ENCODE measurements at regions not wholly inside any gene's neighbourhood (a gene's known extent, or its start where the extent isn't known, plus 50 kb on each side); places are given as distances from the start of the nearest gene placed in this dataset.

DNA sequence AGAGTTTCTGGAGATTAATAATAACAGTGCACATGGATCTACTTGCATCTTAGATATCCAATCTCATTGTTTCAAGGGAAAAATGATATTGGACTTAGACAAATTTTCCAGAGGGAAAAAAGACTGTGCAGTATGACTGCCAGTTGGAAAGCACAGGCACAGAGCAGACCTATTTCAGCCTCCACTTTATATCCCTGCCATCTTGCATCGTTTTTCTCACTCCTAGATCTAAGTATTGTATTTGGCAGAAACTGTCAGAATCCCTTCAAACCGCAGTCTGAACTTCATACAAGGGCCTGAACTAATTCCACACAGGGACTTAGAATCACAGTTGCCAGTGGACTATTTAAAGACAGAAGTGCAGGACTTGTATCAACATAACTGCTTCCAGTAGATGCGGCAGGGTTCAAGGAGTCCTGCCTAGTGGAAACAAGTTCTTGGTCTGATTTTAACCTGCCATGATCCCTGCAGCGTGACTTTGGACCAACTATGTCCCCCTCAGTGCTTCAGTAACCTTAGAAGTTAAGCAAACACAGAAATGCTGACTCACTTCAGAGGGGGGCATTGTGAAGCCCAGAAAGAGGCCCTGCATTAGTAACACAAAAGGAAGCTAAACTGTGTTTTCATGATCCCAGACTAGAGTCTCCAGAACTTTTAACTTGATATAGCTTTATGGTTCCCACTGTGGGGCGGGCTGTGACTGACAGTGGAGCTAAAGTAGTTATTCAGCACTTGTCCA, 95.7 kb upstream of the PALS2 start:
- no peak for ATAC-seq

DNA sequence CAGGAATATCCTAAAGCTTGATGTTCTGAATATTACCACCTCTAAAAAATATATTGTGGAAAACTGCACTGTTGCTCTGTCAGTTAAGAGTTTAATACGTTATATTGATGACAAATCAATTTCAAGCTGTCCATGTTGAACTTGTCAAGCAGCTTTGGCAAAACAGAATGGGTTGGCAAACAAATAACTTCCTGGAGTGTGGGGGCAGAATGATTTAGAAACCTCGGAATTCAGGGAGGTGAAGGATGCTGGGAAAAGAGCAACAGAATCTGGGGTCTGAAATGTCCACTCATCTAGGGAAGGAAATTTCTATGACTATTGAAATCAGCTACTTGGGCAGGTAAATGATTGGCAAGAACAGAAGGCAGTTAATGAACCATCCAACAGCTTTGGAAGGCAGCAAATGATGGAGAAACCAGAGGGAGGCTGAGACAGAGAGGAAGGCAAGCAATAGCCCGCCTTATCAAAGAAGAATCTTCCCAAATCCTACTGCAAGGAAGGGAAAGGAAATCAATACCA, 95.1 kb upstream of the PALS2 start:
- ATAC-seq, result no peak

DNA sequence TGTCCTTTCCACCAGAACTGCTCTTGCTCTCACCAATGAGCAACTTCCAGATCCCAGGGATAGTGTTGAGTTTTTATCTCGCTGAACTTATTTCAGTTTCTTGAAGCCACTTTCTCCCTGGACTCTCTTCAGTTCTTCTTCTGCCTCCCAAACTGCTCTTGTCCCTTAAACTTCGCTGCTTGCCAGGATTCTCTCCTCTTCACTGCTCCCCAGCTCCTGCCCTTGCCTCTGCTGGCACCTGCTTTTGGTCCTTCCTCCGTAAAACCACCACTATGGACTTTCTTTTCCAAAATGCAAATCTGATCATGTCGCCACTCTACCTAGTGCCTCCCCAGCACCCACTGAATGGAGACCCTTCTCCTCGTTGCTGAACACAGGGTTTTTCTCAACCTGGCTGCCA, 92.8 kb upstream of the PALS2 start:
- ATAC-seq, result no peak

DNA sequence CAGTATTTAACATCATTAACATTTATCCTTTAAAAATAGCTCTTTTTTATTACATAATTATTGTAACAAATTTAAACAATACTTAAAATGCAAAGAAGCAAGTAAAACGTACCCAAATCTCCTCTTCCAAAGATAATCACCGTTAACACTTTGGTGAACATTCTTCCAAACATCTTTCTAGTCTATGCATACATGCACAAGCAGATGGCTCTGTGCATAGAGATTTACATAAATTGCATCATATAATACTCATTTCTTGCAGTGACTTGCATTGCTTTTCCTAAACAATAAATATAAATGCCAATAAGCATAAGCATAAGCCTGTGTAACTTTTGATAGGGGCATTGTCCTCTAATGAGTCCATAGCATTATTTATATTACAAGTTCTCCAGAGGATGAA, 89.4 kb upstream of the PALS2 start:
- no peak for ATAC-seq

DNA sequence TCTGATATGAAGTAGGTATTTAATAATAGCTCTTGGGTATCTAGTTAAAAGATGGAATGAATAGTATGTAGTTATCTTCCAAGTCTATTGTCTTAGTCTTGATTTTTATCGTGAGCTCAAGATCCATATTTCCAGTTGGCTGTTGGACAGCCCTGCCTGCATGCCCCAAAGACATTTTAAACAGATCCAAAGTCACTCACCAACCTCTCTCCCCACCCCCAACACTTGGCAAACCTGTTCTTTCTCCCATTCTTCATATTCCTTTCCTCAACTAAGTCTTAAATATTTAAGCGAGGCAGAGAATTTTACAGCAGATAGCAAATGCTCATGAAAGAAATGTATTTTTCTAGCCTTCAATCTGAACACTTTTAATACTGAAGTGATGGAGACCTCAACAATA, 80.7 kb upstream of the PALS2 start:
- ATAC-seq, result no peak

DNA sequence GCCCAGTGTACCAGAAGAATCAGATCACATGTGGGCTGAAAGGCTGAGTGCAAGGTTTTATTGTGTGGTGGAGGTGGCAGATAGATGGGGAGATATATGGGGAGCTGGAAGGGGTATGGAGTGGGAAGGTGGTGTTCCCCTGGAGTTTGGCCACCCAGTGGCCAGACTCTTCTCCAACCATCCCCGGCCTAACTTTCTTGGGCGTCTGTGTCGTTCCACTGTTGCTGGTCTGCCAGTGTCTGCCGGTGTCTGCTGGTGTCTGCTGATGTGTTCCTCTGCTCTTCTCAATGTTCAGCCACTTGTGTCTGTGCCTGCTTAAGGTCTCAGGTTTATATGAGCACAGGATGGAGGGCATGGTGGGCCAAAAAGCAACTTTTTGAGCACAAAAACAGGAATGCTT, 78.4 kb upstream of the PALS2 start:
- no peak for ATAC-seq

DNA sequence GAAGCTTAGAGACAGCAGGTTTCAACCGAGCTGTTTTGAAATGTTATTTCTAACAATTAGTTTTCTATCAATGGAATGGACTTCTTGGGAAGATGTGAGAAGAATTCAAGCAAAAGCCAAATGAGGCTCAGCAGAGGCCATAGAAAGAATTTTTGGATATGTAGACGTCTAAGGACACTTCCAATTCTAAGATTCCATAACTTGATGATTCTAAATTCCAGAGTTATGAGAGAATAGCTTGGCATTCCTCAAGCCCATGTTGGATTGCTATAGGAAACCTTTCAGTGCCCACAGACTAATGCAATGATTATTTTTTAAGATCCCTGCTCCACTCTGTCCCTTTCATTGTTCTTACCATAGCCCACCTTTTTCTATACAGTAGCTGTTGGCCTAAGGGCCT, 77.2 kb upstream of the PALS2 start:
- ATAC-seq, result no peak

DNA sequence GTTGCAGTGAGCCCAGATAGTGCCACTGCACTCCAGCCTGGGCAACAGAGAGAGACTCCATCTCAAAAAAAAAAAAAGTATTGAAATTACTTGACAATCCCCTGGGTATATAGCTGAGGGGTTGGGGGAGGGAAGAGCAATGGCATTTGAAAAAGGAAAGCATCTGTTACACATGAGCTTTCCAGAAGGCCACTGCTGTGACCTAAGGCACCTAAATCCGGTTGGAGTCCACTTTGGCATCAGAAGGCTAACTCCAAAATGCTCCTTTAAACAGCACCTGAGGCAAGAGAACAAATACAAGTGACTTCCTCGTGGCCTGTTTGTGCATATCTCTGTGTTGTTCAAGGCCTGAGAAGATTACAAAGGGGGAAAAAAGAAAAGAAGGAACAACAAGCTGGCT, 74.8 kb upstream of the PALS2 start:
- ATAC-seq, result no peak

DNA sequence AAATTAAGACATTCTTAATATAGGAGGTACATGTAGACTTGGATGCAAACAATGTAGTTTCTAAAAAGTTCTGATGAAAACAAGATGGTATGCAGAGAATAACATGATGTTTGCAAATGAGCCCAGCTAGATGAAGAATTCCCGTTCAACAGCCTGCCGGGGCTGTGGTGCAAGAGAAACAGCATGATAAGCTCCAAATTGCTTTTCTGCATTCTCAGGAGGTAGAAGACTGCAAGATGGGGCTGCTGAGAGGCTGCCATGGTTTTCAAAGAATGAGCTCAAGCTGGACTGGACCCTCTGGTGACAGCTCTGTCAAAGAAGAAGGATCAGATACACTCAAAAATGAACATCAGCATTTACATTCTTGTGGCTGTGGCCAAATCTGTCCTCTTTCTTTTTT, 73.4 kb upstream of the PALS2 start:
- ATAC-seq, result no peak

DNA sequence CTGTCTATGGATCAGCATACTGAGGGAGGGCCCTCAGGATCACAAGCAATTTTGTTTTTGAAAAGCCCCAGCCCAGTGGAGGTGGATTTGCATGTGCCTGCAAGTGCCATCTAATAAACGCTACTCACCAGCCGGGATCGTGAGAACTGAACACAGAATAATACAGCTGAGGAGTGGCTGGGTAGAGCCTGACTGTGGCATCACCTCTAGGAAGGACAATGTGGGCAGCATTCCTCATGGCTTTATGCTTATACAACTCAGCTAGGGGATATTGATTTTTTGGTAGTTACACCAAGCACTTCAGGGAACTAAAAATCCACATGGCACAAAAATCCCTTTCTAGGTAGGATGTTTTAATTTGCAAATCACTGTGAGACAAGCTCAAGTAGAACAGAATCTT, 72.7 kb upstream of the PALS2 start:
- no peak for ATAC-seq

DNA sequence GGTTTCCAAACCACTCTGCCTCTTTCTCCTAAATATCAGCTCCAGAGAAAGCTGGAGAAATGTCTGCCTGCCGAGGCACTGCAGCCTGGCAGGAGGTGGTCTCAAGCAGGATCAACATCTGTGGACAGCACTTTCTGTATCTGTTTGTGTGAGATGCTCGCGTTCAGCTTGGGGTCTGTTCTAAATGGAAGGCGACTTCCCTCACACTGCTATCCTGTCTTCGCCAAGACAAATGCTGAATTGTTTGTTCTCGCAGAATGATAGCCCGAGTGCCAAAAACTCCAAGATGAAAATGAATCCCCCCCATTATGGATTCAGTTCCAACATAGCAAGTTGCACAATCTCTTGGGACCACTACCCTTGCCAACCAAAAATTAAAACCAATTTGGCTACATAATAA, 72.2 kb upstream of the PALS2 start:
- no peak for ATAC-seq

DNA sequence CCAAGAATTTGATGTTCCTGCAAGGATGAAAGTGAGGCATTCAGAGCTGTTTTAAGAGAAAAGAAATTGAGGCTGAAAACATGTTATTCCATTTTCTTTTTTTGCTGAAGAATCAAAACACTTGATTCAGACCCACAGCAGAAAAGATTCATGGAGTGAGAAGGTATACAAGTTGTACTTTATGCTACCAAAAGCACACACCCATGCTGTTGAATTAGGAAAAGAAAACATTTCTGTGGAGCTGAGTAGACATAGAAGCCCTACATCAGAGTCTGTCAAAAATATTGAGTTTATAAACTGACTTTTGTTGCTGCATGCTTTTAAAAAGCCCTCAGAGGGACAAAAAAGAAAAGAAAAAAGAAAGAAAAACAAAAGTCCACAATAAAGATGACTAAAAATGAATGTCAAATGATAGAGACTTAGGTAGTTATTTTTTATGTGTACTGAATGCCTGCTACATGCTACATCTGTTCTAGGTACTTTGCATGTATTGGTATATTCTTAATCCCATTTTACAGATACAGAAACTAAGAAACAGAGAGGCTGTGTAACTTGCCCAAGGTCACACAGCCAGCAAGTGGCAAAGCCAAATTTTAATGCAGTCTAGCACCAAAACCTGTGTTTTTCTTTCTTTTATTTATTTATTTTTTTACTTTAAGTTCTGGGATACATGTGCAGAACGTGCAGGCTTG, 71.7 kb upstream of the PALS2 start:
- ATAC-seq, result no peak

DNA sequence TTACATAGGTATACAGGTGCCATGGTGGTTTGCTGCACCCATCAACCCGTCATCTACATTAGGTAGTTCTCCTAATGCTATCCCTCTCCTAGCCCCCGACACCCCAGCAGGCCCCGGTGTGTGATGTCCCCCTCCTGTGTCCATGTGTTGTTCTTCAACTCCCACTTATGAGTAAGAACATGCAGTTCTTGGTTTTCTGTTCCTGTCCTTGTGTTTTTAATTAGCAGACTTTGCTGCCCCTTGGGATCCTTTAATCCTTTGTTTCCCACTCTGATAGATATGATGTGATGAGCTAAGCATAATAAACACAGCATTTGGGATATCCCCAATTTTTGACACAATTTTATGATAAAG, 71.1 kb upstream of the PALS2 start:
- ATAC-seq, result no peak

DNA sequence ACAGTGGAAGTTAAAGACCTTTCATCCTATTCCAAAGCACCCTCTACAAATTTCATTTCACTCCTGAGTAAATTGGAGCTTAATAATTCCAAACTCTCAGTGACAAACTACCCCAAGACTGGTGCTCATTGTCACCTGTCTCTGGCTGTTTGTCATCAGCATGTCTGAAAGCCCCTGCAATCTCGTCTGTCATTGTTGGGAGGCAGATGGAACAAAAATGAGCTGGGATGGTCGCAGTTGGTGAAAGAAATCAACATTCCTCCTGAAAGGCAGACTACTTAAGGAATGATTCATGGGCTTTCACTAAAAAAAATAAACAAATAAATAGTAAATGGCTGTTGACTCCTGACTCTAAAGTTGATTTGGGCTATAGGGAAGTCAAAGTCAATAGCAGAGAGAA, 69.7 kb upstream of the PALS2 start:
- ATAC-seq, result no peak

DNA sequence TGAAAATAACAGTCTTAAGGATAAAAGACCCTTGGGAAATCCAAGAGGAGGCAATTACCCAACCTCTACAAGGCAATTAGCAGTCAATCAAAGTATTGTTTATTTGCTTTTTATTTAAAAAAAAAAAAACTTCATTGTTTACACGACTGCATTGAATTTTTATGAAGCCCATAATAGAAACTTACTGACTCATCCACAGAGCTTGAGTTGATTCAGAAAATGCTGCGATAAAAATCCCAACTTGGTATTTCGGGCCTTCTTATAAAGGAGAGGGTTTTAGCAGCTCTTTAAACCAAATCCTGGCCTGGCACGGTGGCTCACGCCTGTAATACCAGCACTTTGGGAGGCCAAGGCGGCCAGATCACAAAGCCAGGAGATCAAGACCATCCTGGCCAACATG, 69.2 kb upstream of the PALS2 start:
- no peak for ATAC-seq

DNA sequence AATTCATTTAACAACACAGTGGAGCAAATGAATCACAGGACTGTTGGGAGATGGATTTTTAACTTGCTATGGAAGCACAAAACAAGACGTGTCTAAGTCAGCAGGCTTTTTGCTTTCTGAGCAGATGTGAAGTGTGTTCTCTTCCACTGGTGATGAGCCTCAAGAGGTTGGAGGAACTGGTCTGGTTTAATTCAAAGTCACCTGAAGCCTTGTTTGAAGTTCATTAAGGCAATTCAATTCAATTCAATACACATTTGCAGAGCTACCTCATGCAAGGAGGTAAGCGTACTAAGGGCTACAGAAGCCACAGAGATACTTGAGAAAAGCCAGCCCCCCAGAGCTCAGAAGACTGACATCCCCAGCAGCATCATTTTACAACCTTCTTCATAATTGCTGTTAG, 68.4 kb upstream of the PALS2 start:
- no peak for ATAC-seq

DNA sequence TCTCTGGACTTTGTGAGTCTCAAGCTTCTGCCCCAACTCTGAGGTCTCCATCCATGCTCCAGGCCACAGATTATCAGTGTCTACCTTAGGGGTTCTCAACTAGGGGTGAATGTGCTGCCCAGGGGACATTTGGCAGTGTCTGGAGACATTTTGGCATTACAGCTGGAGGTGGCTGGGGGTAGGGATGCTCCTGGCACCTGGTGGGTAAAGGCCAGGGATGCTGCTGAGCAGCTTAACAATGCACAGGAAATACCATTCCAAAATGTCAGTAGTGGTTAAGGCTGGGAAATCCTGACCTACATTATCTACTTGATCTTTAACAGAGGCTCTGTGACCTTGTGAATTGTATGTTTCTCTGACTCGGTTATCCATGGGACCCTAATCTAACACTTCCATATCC, 67.3 kb upstream of the PALS2 start:
- ATAC-seq, result no peak

DNA sequence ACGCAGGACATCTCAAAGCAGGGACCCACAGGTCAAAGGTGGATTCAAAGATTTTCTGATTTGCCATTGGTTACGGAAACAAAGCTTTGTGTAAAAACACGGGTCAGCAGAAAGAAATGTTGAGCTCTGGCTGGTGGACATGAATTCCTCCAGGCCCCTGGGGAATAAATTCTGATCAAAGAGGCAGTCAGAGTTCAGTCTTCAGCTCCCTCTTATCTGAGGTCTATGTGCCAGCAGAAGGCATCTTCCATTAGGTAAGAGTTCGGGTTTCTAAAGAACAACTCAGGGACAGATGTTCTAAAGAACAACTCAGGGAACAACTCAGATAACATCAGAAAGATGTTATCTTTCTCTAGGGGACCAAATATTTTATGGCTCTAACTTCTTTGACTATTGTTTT, 64.9 kb upstream of the PALS2 start:
- no peak for ATAC-seq

DNA sequence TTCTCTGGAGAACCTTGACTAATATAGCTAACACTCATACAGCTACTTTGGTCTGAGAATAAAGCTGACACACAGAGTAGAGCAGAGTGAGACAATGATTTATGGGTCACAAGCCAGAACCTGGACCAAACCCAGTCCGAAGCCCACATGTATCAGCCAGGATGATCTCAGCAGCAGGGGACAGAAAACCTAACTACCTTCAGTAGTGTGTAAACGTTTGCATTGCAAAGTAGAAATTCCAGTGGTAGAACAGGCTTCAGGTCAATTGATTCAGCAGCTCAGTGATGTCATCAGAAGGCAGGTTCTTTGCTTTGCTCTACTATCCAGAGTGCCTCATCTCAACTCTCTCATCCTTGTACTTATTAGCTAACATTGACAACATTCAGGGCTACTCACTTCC, 62.5 kb upstream of the PALS2 start:
- ATAC-seq, result no peak

DNA sequence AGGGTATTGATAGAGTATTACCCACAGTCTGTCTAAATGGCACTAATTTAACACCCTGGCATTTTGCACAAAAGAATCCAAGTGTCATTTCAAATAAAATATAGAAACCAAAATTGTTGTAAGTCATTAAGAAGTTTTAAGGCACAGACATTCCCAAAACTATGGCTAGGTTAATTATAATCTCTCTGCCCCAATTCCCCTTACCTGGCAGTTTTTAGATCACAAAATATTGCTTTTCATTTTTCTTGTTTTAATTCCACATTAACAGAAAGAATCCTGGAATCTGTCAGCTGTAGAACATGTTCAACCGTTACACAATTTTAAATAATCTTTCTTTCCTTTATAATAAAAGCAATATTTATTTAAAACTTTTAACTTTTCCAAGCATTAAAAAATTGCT, 56.1 kb upstream of the PALS2 start:
- no peak for ATAC-seq

DNA sequence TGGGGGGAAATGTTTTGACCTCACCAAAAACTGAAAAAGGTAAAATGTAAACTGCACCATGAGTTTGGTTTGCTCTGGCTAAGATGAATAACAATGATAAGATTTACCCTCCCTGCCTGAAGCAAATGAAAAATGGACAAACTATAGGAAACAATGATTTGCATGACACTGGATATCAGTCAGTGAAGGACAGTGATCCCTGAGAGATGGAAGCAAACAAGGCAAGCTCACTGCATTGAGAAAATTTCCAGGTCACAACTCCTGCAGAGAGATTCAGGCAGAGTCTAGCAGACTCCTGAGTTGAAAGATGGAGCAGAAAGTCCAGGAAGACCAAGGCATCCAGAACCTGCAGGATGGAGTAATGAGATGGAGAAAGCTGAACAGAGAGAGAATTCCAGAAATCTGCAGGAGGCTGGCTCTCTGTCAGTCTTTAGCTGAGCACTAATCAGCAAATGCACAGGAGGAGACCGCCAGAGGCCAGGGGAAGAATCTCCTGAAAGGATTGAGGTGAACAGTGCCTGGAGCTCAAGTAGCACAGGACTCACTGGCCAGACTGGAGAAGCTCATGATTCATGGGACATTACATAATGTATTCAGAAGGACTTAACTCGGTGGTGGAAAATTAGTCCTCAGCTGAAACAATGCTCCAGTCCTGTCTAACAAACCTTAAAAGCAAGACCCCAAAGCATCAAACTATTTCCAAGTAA, 51.2 kb upstream of the PALS2 start:
- ATAC-seq, result no peak
